ENCODE measurements at regions not wholly inside any gene's neighbourhood (a gene's known extent, or its start where the extent isn't known, plus 50 kb on each side); places are given as distances from the start of the nearest gene placed in this dataset.
A peak's percentile ranks its signal among the peaks of the same experiment; 100 is the strongest.

DNA sequence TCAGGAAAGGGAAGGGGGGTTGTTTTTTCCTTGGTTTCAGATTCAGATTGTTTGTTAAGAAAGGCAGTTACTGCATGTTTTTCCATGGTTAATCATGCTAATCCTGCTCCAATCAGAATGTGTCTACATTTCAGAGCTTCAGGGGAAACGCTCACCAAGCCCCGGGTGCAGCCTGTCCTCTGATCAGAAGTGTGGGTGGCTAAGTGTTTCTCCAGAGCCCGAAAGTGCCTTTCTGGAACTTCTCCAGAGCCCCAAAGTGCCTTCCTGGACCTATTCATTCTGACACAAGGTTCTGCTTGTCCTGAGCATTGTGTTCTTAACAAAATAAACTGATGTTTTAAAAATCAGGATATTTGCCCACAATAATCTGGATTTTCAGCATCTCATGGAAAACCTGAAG, 359.0 kb upstream of the ZNF521 start:
- DNase-seq, result peak; percentile 85 to 91
- 14 to 33% methylated on average over 3 of the region's 3 CpGs for WGBS, 2 donors
- no peak overlapping the region for H3K4me3 ChIP-seq (replicated peaks in 1 of 3)
- no peaks in the 10 kb centered on the region for H3K9me3 ChIP-seq
- H3K4me1 ChIP-seq, result peaks cover 0 to 3% of the 10 kb centered on the region in 2 donors
- TF ChIP-seq, protein P1, sequence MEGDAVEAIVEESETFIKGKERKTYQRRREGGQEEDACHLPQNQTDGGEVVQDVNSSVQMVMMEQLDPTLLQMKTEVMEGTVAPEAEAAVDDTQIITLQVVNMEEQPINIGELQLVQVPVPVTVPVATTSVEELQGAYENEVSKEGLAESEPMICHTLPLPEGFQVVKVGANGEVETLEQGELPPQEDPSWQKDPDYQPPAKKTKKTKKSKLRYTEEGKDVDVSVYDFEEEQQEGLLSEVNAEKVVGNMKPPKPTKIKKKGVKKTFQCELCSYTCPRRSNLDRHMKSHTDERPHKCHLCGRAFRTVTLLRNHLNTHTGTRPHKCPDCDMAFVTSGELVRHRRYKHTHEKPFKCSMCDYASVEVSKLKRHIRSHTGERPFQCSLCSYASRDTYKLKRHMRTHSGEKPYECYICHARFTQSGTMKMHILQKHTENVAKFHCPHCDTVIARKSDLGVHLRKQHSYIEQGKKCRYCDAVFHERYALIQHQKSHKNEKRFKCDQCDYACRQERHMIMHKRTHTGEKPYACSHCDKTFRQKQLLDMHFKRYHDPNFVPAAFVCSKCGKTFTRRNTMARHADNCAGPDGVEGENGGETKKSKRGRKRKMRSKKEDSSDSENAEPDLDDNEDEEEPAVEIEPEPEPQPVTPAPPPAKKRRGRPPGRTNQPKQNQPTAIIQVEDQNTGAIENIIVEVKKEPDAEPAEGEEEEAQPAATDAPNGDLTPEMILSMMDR (IDR thresholded peaks at IDR 0.05), result no peak
- no peak for TF ChIP-seq POLR2A (IDR thresholded peaks at IDR 0.05)
- H3K27me3 ChIP-seq, result no peaks in the 10 kb centered on the region
- H3K36me3 ChIP-seq, result no peaks in the 10 kb centered on the region
- H3K27ac ChIP-seq, result no peak overlapping the region
- intact Hi-C loops (cut with DNase I), result no loop called here

DNA sequence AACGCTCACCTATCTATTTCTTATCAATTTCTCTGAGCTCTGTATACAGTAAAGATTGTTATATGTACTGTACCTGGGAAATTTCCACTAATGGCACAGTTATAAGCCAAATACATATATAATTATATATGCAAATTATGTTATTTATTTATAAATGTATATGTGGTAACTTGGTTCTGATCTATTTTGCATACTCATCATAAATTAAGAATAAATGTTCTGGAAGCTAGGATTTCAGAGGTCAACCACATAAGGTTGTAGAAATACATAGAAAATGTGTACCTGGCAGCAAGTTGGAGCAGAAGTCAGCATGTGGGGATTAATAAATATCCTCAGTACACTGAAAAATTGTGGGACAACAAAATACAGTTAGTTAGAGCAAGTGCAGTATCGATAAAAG, 353.7 kb upstream of the ZNF521 start:
- 92 to 96% methylated on average over 2 of the region's 2 CpGs for WGBS, 2 donors
- Histone ChIP-seq H3K27ac (no peak overlapping the region), H3K4me1 (peaks cover 0 to 1% of the 10 kb centered on the region in 2 donors), H3K36me3 (no peaks in the 10 kb centered on the region), H3K9me3 (no peaks in the 10 kb centered on the region), H3K4me3 (replicated peaks in 1 of 3) (no peak overlapping the region), H3K27me3 (no peaks in the 10 kb centered on the region)
- intact Hi-C loops (cut with DNase I), result no loop called here
- DNase-seq, result no peak
- TF ChIP-seq, protein P1 (IDR thresholded peaks at IDR 0.05), result no peak
- TF ChIP-seq POLR2A (IDR thresholded peaks at IDR 0.05), result no peak

DNA sequence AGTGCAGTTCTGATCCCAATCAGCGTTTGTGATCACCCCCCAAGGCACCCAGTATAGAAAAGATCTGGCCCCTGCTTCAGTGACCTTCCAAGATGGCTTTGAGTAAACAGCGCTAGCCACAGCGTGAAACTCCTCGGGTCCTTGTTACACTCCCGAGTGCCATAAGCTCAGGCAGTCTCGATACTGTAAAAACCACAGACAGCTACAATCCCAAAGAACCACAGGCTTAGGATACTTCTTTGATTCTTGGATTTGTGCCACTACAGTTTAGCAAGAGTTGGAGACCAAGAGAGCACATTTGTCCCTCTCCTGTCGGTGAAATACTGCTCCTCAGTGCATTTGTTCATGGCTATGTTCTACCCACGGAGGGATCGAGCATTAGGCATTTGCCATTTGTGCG, 352.5 kb upstream of the ZNF521 start:
- TF ChIP-seq, protein P1 (IDR thresholded peaks at IDR 0.05), result no peak
- no peak for TF ChIP-seq POLR2A (IDR thresholded peaks at IDR 0.05)
- Histone ChIP-seq H3K36me3 (no peaks in the 10 kb centered on the region), H3K9me3 (no peaks in the 10 kb centered on the region), H3K4me1 (no peaks in the 10 kb centered on the region), H3K4me3 (replicated peaks in 1 of 3) (no peak overlapping the region), H3K27me3 (no peaks in the 10 kb centered on the region), H3K27ac (no peak overlapping the region)
- intact Hi-C loops (cut with DNase I), result no loop called here
- WGBS, 2 donors, result 43 to 49% methylated on average over 10 of the region's 10 CpGs
- DNase-seq, result peak; percentile 58 to 73

DNA sequence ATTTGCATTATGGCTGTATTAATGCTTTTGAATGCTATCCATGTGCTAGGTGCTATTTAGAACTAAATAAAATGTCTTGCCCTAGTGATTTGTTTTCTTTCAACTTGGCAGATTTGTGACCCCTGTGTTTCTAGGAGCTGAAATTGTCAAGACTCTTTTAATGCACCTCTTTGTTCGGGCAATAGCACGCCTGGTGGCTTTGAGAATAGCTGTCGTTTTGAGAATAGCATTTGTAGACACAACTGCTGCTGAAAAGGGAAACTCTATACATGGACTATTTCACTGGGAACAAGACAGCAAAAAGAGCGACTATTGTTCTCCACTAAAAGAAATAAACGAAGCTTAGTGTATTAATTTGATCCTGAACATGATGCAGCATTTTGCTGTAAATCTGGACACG, 352.1 kb upstream of the ZNF521 start:
- H3K9me3 ChIP-seq, result no peaks in the 10 kb centered on the region
- intact Hi-C loops (cut with DNase I), result no loop called here
- no peaks in the 10 kb centered on the region for H3K27me3 ChIP-seq
- no peak overlapping the region for H3K27ac ChIP-seq
- TF ChIP-seq, protein P1 (IDR thresholded peaks at IDR 0.05), result peak in 1 of 6 experiments; percentile 10
- no peak for TF ChIP-seq POLR2A (IDR thresholded peaks at IDR 0.05)
- H3K36me3 ChIP-seq, result no peaks in the 10 kb centered on the region
- no peaks in the 10 kb centered on the region for H3K4me1 ChIP-seq
- 38 to 40% methylated on average over 6 of the region's 6 CpGs for WGBS, 2 donors
- peak; percentile 21 to 39 for DNase-seq
- H3K4me3 ChIP-seq (replicated peaks in 1 of 3), result no peak overlapping the region

DNA sequence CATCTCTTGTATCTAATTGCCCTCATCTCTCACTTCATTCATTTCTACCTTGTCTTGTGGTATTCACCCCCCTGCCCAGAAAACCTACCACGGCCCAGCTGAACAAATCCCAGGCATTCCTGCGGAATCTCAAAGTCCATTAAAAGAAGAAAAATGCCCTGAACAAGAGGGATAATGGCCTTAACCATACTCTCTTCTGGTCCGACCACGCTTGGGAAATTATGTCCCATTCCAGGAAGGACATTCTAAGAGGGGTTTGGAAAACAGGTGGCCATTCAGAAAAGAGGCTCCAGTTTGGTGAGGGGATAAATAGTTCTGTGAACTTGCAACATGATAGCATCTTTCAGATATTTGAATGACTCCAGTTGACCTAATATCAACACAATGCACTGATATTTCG, 349.9 kb upstream of the ZNF521 start:
- Histone ChIP-seq H3K27me3 (no peaks in the 10 kb centered on the region), H3K27ac (no peak overlapping the region), H3K9me3 (no peaks in the 10 kb centered on the region), H3K36me3 (no peaks in the 10 kb centered on the region), H3K4me3 (replicated peaks in 1 of 3) (no peak overlapping the region), H3K4me1 (no peaks in the 10 kb centered on the region)
- intact Hi-C loops (cut with DNase I), result no loop called here
- WGBS, 2 donors, result 93 to 95% methylated on average over 5 of the region's 5 CpGs
- no peak for DNase-seq
- TF ChIP-seq, protein P1 (IDR thresholded peaks at IDR 0.05), result no peak
- no peak for TF ChIP-seq POLR2A (IDR thresholded peaks at IDR 0.05)

Measured in thyroid gland (tissue), 4 donors.